Kidney (tissue), 13 donors: ENCODE measurements at regions not wholly inside any gene's neighbourhood (a gene's known extent, or its start where the extent isn't known, plus 50 kb on each side); places are given as distances from the start of the nearest gene placed in this dataset.

Source experiments
- DNase-seq, 5 donors: peaks; one replicate each; pipeline ENCODE4 v3.0.0-alpha.2; 2013 to 2020
- FAIRE-seq: peaks from 2 replicates; lab custom pipeline; 2012; peaks lifted over from hg19 to GRCh38; lab: Jason Lieb, UNC
- H3K27ac ChIP-seq, 2 donors: one replicate each; pipeline ENCODE4 v1.7.0; 2013; ENCODE audit warnings: low read depth in 2 of 2, low read length in 2 of 2, inconsistent platforms in 1 of 2
- H3K27me3 ChIP-seq: one replicate; pipeline ENCODE4 v1.7.1; 2013; ENCODE audit warnings: low read length, inconsistent platforms; ENCODE audit not compliant: control insufficient read depth, insufficient read depth
- H3K36me3 ChIP-seq, 3 donors: one replicate each; pipeline versions ENCODE4 v1.7.0 to v1.7.1; 2013; ENCODE audit warnings: low read length in 3 of 3, control low read depth in 1 of 3, inconsistent platforms in 1 of 3; ENCODE audit not compliant: insufficient read depth in 3 of 3, control insufficient read depth in 2 of 3
- H3K4me1 ChIP-seq, 3 donors: one replicate each; pipeline versions ENCODE4 v1.7.0 to v1.7.1; 2013; ENCODE audit warnings: low read length in 3 of 3, inconsistent platforms in 1 of 3, low read depth in 1 of 3; ENCODE audit not compliant: control insufficient read depth in 2 of 3, insufficient read depth in 2 of 3
- H3K4me3 ChIP-seq, 3 donors: one replicate each; pipeline versions ENCODE4 v1.7.0 to v1.8.1; 2013; ENCODE audit warnings: low read length in 3 of 3, control low read depth in 1 of 3, inconsistent platforms in 1 of 3
- H3K9ac ChIP-seq, 3 donors: one replicate each; pipeline versions ENCODE4 v1.7.0 to v1.7.1; 2013; ENCODE audit warnings: low read length in 3 of 3, control low read depth in 1 of 3, inconsistent platforms in 1 of 3
- H3K9me3 ChIP-seq, 3 donors: one replicate each; pipeline versions ENCODE4 v1.7.0 to v1.7.1; 2013; ENCODE audit warnings: low read length in 3 of 3, control low read depth in 1 of 3, inconsistent platforms in 1 of 3; ENCODE audit not compliant: control insufficient read depth in 2 of 3, insufficient read depth in 1 of 3
- CTCF ChIP-seq: IDR thresholded peaks from 3 replicates; pipeline ENCODE4 v1.5.1; 2012; ENCODE audit warnings: mild to moderate bottlenecking, moderate library complexity, borderline replicate concordance; ENCODE audit not compliant: insufficient read depth; ENCODE audit errors: extremely low read depth
- intact Hi-C: fragments of 100-400 bp; cut with DNase I; formaldehyde crosslinking; loops from one replicate; pipeline ENCODE4 v1.11.1; 2022
- donor health status: control.
- donor health status: control.
- donor health status: control.
- donor health status: control.
- donor health status: control.
- donor health status: DM: yes; HTN: yes; CAD: no.
- donor health status: Normal renal cell carcinoma (clear cell type).

- no peak overlapping the region for H3K4me3 ChIP-seq
- H3K27ac ChIP-seq, result no peak overlapping the region
- peaks cover 0 to 4% (median 0%) of the 10 kb centered on the region in 3 donors for H3K9me3 ChIP-seq
- no peak for DNase-seq
- no peak for TF ChIP-seq CTCF
- no peaks in the 10 kb centered on the region for H3K36me3 ChIP-seq
- no peaks in the 10 kb centered on the region for H3K4me1 ChIP-seq
- H3K27me3 ChIP-seq, result no peaks in the 10 kb centered on the region
- intact Hi-C loops, result no loop called here
- FAIRE-seq, result no peak
- no peak overlapping the region for H3K9ac ChIP-seq
These were observed 105.8 kb upstream of the ANK3 start for GRCh38 chr10:60495338-60496055.

- Histone ChIP-seq H3K9ac (no peak overlapping the region), H3K4me1 (peaks cover 0 to 3% (median 0%) of the 10 kb centered on the region in 3 donors), H3K4me3 (no peak overlapping the region), H3K27ac (no peak overlapping the region), H3K36me3 (no peaks in the 10 kb centered on the region), H3K27me3 (no peaks in the 10 kb centered on the region), H3K9me3 (peaks cover 0 to 4% (median 0%) of the 10 kb centered on the region in 3 donors)
- DNase-seq (no peak), FAIRE-seq (no peak)
- no peak for TF ChIP-seq CTCF
- intact Hi-C loops, result no loop called here
These were observed 105.1 kb upstream of the ANK3 start for GRCh38 chr10:60494774-60495173.

- H3K9me3 ChIP-seq, result peaks cover 0 to 4% (median 0%) of the 10 kb centered on the region in 3 donors
- no peak overlapping the region for H3K4me3 ChIP-seq
- DNase-seq, result no peak
- H3K27me3 ChIP-seq, result no peaks in the 10 kb centered on the region
- FAIRE-seq, result no peak
- H3K27ac ChIP-seq, result no peak overlapping the region
- H3K9ac ChIP-seq, result no peak overlapping the region
- no peaks in the 10 kb centered on the region for H3K36me3 ChIP-seq
- intact Hi-C loops, result no loop called here
- no peak for TF ChIP-seq CTCF
- H3K4me1 ChIP-seq, result peaks cover 0 to 3% (median 0%) of the 10 kb centered on the region in 3 donors
These were observed 101.5 kb upstream of the ANK3 start for GRCh38 chr10:60491162-60491561.

- Histone ChIP-seq H3K36me3 (no peaks in the 10 kb centered on the region), H3K9ac (no peak overlapping the region), H3K9me3 (peaks cover 0 to 4% (median 0%) of the 10 kb centered on the region in 3 donors), H3K4me3 (no peak overlapping the region), H3K4me1 (peaks cover 0 to 3% (median 0%) of the 10 kb centered on the region in 3 donors), H3K27me3 (no peaks in the 10 kb centered on the region), H3K27ac (no peak overlapping the region)
- TF ChIP-seq CTCF, result no peak
- FAIRE-seq, result no peak
- intact Hi-C loops, result no loop called here
- DNase-seq, result peak in 2 of 5 donors; percentile 9 to 31
These were observed 100.3 kb upstream of the ANK3 start for GRCh38 chr10:60490013-60490412.
